HG03135 (cell line): ENCODE measurements at regions not wholly inside any gene's neighbourhood (a gene's known extent, or its start where the extent isn't known, plus 50 kb on each side); places are given as distances from the start of the nearest gene placed in this dataset.

Source experiments
- ATAC-seq: cut with Tn5 transposase; IDR thresholded peaks from one replicate; pipeline ENCODE4 v1.9.1; 2021; ENCODE audit warnings: mild to moderate bottlenecking, moderate library complexity; ENCODE audit not compliant: unreplicated experiment

DNA sequence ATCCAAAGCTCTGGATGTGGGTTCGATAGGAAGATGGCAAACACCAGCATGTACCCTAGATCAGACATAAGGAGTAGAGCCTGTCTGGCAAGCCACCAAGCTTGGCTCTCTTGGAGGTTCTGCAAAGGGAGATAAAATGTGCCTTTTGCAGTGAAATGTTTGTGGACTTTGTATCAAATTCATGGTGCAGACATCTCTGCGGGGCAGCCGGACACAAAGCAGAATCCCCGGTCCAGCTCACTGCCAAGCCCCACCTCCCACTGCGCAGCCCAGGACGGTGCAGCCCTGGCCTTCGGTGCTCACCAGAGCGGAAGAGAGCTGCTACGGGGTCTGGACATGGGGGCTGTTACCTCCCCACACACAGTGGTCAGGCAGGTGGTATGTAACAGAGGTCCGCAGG, 333.6 kb upstream of the JARID2 start:
- ATAC-seq: no peak

DNA sequence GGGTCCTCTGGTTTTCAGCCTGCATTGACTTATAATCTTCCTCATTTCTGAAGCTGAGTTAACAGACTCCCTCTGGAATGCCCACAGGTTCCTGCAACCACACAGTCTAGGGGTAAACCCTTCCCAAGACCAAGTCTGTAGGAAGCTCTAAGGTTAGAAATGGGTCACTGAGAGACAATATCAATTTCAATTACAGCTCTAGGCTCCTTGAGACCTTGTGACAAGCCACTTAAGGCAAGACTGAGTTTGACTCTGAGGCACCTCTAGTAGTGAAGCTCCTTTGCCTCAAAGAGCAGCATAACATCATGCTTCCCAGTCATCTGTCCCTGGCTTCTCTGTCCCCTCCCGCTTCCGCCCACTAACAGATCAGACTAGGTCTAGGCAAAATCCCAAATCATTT, 333.2 kb upstream of the JARID2 start:
- ATAC-seq: no peak

DNA sequence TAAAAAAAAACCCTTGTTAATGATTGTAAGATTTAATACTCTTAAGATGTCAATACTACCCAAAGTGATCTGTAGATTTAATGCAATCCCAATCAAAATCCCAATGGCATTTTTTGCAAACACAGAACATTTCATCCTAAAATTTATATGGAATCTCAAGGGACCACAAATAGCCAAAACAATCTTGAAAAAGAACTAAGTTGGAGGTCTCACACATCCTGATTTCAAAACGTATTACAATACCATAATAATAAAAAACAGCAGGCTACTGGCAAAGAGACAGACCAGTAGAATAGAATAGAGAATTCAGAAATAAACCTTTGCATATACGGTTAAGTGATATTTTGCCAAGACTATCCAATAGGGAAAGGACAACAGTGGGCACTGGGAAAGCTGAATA, 331.9 kb upstream of the JARID2 start:
- no peak for ATAC-seq

DNA sequence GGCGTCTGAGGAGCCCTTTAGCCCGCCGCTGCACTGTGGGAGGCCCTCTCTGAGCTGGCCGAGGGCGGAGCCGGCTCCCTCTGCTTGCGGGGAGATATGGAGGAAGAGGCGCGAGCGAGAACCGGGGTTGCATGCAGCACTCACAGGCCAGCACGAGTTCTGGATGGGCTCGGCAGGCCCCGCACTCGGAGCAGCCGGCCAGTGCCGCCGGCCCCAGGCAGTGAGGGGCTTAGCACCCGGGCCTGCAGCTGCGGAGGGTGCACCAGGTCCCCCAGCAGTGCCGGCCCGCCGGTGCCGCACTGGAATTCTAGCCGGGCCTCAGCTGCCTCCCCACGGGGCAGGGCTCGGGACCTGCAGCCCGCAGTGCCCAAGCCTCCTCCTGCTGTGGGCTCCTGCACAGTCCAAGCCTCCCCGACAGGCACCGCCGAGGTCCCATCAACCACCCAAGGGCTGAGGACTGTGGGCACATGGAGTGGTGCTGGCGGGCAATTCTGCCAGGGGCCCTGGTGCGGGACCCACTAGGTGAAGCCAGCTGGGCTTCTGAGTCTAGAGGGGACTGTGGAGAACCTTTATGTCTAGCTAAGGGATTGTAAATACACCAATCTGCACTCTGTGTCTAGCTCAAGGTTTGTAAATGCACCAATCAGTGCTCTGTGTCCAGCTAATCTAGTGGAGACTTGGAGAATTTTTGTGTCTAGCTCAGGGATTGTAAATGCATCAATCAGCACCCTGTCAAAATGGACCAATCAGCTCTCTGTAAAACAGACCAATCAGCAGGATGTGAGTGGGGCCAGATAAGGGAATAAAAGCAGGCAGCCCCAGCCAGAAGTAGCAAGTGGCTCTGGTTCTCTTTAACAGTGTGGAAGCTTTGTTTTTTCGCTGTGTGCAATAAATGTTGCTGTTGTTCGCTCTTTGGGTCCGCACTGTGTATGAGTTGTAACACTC, 329.7 kb upstream of the JARID2 start:
- ATAC-seq: no peak

DNA sequence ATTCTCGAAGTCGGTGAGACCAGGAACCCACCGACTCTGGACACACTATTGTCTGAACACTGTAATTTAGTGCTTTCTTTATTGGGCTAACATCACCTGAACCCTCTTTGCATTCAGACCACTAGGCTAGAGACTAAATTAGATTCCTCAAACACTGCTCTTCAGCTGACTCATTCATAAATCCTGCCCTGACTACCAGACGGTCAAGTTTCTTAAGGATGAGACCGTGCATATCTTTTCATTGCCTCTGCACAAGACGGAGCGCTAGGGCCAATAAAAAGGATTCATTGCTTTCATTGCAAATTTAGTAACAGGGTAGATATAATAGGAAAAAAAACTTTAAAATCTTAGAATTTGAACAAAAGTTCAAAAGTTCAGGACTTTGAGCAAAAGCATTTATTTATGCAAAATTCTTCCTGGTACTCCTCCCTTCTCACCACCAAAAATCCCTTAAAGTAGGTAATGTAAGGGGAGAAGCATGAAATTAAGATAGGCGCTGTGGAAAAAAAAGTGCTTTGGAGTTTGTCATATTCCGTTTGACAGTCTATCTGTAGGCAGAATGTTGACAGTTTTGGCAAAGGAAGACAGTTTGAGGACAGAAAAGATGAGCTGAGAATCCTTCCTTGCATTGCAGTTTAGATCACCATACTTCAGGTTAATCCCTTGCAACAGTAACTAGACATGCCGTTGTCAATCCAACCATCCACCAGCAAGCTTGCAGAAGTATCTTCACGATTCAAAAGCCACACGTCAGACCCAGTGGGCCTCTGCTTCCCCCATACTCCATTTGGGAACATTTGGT, 328.6 kb upstream of the JARID2 start:
- no peak for ATAC-seq

DNA sequence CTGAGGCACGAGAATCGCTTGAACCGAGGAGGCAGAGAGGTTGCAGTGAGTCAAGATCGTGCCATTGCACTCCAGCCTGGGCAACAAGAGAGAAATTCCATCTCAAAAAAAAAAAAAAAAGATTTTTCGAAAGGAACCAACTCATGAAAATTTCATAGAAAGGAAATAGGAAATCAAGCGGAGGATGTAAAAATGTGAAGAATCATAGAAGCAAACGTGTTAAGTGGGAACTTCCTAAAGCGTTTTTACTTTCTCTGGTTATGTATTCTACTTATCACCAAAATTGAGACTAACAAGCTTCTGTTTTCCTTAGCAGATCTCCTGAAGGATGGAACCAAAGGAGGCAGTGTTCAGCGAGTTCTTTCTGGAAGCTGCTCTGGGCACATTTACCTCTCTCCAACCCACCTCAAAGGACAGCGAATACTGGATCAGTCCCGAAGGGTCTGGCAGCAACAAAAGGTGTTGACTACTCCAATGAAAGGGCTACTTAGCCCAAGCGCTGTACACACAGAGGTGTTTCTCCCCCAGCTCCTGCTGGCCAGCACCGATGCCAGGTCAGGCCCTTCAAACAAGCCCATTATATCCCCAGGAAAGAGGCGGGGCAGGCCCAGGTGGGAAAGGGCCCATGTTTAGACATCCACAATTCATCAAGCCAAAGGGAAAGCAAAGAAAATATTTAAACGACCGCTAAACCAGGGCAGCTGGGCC, 327.5 kb upstream of the JARID2 start:
- ATAC-seq: no peak

DNA sequence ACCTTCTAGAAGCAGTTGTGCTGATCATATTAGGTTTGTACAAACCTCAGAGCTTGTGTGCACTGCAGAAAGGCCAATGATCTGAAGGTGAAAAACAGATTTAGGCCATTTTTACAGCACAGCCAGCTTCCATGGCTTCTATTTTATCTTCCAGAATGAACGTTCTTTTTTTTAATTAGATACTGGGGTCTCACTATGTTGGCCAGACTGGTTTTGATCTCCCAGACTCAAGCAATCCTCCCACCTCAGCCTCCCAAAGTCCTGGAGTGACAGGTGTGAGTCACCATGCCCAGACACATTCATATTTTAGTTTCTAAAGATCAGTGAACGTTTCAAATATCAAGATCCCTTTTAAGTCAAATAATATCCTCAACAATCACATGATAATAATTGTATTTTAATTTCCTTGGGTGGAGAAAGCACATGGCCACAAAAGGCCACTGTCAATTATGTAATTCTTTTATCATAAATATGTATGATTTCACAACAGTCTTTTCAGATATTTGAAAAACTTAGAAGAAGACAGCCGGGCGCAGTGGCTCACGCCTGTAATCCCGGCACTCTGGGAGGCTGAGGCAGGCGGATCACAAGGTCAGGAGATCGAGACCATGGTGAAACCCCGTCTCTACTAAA, 326.7 kb upstream of the JARID2 start:
- no peak for ATAC-seq

DNA sequence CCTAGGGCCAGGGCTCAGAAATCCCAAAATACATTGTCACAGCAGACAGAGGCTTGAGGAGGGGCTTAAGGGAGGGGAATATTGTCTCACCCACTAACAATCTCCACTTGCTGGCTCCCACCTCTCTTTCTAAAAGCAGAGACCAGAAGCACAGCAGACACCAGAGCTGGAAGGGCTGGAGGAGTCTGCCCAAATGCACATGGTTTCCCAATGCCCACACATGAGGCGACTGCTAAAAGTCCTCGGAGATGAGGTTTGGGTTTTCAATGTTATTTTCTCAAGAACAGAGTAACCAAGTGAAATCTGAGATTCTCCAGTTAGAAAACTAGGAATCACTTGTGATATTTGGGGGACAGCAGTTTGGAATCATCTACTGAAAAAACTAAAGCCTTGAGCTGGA, 325.6 kb upstream of the JARID2 start:
- no peak for ATAC-seq

DNA sequence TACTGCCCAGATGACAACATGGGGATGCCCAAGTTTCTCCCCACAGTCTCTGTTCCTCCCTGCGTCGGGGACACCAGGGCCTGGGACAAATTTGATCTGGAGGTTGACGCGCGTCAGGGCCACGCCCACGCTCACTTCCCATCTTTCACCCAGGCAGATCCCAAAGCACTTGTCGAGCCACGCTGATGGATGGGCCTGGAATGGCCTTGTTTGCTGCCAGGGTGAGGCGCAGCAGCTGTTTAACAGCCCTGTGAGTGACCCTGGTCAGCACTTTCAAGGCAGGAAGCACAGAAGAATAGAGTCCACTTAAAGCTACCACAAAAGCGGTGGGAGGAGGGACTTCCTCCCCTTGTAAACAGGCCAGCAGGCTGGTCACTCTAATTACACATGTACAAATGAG, 324.7 kb upstream of the JARID2 start:
- ATAC-seq: no peak

DNA sequence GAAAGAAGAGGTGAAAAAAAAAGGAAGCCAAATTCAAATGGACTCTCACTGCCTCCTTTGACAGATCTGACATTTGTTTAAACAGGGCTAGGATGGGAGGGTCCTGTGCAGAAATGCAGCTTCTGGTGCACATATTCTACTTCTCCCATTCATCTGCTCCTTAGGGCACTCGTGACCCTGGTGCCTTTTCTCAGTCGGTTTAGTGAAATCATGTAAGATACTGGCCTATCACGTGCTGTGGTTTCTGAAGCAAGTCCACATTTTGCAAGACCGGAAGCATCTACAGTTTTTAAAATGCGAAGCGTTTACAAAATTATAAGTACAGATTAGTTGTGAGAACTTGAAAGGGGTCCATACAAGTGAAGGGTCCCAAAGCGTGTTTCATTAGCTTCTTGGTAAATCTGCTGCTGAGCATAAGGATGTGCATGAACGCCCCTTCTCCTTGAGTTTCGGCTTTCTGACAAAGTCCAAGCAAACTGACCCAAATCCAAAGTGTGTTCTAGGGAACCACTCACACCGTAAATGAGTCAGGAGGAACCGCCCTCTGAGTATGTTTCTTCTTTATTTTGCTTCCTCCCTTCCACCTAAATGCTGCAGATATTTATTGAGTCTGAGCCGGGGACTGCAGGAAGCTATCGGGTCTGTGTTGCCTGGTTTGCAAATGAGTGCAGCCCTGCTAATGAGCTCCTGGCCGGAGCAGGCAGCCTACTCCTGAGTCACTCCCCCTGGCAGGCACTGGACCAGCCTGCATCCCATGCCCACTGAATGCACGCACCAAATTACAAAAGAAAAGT, 323.8 kb upstream of the JARID2 start:
- ATAC-seq: no peak

DNA sequence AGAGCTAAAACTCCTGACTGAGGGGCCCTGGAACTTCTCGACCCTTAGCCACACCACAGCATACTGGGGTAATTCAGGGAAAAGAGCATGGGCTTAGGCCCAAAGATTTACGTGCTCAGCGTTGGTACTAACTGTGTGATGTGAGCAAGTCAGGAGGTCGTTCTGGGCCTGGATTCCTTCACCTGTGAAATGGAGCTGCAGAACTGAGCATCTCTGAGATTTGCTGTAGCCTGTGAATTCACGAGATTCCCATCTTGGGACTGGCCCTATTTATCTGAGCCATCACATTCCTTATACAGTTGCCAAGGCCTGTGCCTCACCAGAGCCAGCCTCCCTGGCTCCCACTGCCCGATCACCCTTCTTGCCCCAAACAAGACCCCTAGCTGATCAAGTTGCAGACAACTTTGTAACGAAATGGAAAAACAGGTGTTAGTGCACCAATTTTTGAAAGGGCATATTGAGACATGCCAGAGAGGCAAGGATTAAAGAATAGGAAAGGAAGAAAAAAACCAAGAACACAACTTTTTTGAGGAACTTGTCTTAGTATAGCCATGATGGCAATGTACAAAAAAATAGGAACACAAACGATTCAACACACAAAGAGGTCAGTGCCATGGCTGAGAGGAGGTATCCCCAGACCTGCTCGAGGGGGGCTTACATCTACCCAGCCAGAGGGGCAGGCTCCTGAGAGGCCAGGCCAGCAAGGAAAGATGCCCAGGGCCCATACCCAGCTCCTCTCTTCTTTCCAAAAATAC, 323.0 kb upstream of the JARID2 start:
- no peak for ATAC-seq

DNA sequence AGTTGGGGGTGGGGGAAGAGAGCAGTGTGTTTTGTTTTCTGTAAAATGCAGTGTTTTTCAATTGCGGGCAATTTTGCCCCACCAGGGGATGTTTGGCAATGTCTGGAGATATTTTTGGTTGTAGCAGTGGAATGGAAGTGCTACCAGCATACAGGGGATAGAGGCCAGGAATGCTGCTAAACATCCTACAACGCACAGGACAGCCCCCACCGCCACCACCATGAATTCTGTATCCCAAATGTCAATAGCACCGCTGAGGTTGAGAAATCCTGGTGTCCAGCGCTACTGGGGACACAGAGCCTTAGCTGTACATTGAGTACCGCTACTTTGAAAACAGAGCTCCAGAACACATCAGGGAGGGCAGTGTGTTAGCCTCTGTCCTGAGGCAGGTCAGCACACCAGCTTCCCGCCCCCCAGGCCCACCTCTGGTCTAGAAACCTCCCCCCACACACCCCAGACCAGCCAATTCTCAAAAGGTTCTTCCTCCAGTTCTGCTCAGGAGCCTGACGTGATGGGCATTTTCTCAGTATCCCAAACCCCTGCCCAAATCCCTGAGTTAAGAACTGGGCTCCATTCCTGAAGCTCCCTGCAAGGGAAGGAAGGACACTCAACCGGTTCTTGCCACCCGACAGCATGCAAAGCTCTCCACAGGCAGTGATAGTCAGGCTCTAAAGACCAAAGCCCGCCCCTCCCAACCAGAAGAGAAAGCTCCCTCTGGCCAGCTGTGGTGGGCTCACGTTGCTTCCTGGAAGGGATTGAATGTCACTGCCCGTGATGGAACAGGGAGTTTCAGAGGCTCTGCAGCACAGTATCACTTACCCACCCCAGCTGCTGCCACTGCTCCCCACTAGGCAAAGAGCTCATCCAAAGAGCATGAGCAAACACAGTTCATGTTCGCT, 321.5 kb upstream of the JARID2 start:
- ATAC-seq: no peak

DNA sequence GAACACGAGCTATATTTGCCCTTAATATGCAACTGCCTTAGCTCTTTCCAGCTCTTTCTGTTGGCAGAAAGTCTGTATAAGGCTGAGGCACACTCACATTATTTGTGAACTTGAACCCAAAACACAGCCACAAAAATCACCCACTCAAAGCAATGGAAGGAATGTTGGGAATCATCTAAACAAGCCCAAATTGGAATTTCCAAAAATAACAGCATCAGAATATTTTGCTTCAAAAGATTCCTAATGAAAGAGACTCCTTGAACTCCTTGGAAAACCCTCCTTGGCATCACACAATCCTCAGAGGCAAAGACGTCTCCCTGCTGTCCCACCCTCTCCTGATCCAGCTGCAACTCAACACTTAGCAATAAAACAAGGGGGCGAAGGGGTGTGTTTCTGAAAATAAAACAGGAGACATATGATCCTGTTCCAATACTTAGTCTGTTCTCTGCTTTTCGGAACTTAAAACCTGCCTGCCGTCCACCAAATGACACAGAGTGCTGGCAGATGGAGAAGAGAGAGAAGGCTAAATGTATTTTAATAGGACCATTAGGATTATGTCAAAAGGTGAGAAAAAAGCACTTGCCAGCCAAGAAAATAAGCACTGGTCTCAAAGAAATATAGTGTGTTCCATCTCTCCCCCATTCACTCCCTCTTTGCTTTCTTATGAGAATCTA, 320.7 kb upstream of the JARID2 start:
- no peak for ATAC-seq

DNA sequence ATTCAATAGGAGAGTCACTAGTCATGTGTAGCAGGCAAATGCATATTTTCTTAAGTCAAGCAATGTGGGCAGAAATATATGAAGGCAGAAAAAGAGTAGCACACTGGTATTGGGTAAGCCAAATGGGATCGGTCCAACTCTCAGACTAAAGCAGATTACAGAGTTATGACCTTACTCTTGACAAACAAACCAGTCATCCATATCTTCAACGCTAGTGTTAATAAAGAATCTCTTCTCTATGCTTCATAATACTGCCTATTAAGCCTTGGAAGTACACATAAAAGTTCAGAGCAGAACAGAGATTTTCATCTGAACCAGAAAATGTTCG, 320.2 kb upstream of the JARID2 start:
- ATAC-seq: no peak

DNA sequence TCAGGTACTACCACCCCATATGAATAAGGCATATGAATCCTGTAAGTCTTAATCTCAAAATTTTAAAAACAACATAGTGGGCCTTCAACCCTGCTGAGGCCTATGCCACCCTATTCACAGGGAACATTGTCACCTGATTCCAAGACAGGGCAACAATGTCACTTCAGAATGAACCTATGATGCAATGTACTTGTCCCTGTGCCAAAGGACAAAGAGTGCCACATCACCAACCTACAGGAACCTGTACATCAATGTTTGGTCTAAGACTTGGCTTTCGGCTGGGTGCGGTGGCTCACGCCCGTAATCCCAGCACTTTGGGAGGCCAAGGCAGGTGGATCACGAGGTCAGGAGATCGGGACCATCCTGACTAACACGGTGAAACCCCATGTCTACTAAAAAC, 318.5 kb upstream of the JARID2 start:
- ATAC-seq: no peak

DNA sequence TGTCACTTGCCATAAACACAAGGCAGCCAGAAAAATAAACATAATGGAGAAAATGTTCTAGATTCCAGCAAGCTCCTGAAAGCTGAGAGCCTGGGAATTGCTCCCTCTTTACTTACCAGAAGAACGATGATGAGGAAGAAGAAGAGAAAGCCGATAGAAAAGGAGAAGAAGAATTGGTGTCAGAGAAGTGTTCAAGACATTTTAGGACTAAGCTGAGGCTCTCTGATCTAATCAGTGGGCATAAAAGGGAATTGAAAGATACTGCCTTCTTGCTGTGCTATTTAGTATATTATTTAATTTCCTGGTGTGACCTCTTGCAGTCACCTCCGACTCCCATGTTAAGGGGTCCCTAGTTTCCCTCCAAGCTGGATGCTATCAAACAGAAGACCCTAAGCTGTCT, 316.6 kb upstream of the JARID2 start:
- no peak for ATAC-seq

DNA sequence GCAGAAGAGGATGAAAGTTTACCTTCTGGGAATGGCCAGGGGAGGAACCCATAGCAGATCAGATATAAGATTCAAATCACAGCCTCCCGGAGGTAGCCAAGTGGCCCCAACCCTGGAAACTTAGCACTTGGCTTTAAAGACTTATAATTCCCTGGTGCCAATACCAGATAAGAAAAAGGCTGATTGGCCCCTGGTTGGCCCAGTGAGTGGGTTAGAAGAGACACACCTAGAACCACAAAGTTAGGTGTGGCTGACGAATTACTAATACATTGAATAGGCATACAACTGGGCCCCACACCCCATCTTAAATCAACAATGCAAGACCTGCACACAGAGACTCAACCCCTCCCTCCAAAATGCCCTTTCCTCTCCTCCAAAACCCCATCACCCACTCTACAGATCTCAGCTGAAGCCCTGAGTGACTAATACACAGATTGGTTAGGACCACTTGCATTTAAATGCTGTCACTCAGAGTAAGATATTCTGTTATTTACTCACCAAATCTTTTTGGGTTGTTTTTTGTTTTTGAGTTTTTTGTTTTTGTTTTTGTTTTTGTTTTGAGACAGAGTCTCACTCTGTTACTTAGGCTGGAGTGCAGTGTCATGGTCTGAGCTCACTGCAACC, 315.4 kb upstream of the JARID2 start:
- no peak for ATAC-seq
